SKM-1 treated with dmso at 0.1 percent for 144 hours (cell line): ENCODE measurements at regions not wholly inside any gene's neighbourhood (a gene's known extent, or its start where the extent isn't known, plus 50 kb on each side); places are given as distances from the start of the nearest gene placed in this dataset.

Experiments used
- DNase-seq: peaks from one replicate; lab custom pipeline; 2025; ENCODE audit not compliant: unreplicated experiment; lab: John Stamatoyannopoulos, UW

DNA sequence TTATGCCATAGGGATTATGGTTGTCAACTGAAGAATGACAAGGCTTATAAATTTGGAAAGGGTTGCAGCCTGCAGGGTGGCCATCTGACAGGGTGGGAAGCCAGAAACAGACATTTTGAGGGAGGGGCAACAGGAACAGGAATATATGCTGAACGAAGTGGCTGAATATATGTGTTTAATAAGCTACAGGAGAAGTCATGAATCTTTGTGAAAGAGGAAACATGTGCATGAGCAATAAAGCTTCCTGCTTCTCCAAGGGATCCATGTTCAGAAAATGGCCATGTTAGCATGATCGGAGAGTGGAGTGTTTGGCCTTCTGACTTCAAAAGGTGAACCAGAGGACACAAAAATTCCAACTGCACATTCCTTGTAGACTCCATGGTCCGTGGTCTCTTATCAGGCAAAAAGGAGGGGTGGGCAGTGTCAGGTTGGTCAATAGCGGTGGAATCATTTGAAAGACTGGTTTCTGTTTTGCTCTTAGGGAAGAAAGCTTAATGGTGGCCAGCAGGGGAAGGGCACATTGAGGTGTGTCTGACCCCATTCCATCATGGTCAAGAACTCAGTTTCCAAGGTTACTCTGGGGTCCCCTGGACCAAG, 144.1 kb downstream of the SOCS6 start:
- no peak for DNase-seq

DNA sequence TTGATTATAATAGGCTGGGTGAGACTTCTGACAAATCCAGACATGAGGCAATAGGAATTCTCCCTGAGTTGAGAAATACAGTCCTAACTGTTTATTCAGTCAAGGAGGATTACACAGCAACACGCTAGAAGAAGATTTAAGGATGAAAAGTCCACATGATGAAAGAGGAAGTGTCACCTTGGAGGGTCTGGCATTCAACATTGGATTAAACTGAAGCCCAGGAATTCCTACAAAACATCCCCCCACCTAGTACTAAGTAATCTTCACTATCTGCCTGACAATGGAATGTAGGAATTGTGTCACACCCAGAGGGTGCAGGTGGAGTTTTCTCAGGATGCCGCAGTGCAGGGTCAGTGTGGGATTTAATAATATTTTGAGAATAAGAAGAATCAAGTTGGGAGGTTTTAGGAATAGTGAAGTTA, 142.4 kb downstream of the SOCS6 start:
- no peak for DNase-seq

GRCh38 chr18:70430501-70431173, 141.8 kb downstream of the SOCS6 start:
- no peak for DNase-seq

GRCh38 chr18:70429847-70430500, 141.1 kb downstream of the SOCS6 start:
- DNase-seq: peak; percentile 51

- DNase-seq: no peak
These were observed 139.6 kb downstream of the SOCS6 start for GRCh38 chr18:70428439-70428838.

DNA sequence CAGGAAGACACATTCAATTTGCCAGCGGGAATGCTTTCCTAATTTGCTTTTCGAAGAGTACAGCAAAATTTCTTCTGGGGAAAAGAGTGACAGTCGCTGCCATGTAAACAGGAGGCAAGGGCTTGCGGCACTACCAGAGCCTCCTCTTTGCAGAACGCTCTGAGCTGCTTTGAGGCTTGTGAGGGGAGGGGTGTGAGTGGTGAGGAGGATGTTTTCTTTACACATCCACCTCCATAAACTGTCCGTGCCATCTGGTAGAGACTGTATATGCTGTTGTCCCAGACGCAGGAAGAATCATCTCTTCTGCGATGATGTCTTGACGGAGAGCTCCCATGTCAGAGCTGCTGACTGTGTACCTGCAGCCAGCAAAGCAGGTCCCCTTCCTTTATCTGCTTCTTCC, 138.0 kb downstream of the SOCS6 start:
- DNase-seq: no peak

DNA sequence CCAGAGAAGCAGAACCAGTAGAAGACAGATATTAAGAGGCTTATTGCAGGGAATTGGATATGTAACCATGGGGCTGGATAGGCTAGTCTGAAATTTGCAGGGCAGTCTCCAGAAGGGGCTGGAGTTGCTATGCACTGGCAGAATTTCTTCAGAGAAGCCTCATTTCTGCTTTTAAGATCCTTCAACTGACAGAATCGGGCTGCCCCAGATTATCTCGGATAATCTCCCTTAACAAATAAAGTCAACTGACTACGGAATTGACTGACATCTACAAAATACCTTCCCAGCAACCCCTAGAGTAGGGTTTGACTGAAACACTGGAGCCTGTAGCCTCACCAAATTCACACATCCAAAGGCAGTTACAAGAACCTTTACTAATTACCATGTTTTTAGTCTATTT, 136.4 kb downstream of the SOCS6 start:
- no peak for DNase-seq

GRCh38 chr18:70423988-70424387, 135.1 kb downstream of the SOCS6 start:
- no peak for DNase-seq

- no peak for DNase-seq
These were observed 134.3 kb downstream of the SOCS6 start for GRCh38 chr18:70423120-70423519.

DNA sequence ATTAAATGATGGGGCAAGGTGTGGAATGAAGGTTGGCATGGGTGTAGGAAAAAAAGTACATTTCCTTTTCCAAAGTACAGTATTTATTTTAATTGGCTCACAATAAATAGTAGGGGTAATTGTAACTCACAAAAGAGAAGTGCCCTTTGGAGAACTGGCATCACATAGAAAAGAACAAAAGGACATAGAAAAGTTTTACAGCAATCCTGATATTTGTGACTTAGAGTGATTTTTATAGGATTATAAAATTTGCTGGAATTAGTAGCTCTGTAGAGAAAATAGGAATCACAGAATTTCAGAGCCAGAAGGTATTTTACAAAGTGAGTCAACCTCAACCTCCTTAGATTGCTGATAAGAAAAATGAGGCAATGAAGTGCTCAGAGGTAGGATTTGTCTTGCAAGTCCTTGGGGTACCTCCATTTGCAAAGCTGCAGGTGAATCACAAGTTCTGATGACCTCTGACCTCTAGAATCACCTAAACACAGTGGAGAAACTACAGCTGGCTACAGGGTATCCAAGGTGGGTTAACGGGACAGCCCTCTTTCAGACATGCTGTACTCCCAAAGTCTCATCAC, 133.6 kb downstream of the SOCS6 start:
- no peak for DNase-seq

- peak; percentile 93 for DNase-seq
These were observed 132.9 kb downstream of the SOCS6 start for GRCh38 chr18:70421471-70422390.

GRCh38 chr18:70420146-70420898, 131.5 kb downstream of the SOCS6 start:
- peak; percentile 51 for DNase-seq

- DNase-seq: no peak
These were observed 130.7 kb downstream of the SOCS6 start for GRCh38 chr18:70419526-70419925.

GRCh38 chr18:70418546-70419311, 129.9 kb downstream of the SOCS6 start:
- DNase-seq: no peak

DNA sequence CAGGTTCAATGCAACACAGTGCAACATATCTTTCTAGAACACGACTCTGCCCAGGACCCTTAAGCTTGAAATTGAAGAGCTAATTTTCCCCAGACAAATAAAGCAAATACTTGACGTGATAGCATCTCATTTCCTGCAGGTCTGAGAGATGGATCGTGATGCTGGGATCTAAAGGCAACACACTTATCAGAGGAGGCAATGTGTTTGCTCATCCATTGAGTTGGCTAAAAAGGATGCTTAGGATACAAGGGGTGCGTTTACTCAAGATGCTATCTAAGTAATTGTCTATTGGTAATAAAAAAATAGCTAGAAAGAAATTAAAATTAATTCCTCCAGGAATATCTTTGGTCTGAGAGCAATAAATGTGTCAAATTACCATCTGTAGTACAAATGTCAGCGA, 129.0 kb downstream of the SOCS6 start:
- no peak for DNase-seq

DNA sequence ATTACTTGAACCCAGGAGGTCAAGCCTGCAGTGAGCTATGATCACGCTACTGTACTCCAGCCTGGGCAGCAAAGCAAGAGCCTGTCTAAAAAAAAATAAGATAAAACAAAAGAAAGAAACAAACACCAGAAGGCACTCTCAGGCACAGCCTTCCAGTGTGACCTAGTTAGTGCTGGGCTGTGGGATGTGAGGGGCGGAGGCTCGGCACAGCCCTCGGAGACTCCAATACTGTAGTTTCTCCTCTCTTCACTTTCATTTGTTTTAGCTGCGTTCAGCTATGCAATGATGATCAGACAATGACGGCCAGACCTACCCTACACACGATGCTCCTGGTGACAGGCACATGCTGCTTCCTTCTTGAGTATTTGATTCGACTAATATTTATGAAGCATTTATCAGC, 127.7 kb downstream of the SOCS6 start:
- DNase-seq: no peak

DNA sequence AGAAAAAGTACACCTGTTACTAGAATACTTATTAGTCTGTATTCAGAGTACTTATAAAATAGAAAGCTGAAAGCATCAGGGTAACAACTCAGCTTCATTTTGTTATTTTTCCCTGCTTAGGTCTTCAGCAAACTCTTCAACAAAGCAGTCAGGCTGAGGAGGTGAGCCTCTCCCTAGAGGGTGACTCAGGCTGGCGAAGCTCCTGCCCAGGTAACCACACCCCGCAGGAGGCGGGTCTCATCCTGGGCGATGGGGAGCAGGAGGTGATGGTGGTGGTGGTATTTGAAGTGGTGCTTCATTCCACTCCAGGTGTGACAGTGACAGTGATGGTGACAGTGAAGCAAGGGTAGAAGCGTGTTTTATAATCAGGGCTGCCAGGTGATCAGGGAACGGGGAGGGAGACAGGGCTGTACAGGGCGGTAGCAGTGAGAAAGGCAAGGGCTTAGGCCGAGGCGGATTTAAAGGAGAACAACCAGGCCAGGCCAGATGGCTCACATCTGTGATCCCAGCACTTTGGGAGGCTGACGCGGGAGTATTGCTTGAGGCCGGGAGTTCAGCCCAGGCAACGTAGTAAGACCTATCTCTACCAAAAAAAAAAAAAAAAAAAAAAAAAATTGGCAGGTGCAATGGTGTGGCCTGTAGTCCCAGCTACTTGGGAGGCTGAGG, 127.1 kb downstream of the SOCS6 start:
- DNase-seq: no peak

DNA sequence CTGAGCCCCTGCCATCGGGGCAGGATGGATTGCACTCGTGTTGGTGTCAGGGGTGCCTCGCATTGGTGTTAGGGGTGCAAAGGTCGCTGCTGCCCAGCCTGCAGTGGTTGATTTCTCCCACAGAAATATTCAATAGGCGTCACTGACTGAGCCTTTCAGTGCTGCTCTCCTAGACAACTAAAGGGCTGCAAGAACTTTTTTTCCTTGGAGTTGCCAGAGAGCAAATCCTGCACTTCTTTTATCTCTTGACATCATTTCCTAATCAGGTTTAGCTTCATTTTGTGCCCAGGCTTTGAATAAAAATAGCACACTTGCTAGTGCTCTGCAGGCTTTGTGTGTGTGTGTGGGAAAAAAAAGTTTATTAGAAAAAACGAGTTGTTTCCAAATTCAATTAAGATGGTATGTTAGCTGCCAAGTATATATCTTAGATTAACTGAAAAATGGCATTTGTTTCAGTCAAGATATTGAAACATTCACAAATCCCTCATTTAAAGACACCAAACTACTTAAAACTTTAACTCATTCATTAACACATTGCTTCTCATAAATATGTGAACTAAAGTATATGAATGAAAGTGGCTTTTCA, 125.6 kb downstream of the SOCS6 start:
- DNase-seq: no peak

DNA sequence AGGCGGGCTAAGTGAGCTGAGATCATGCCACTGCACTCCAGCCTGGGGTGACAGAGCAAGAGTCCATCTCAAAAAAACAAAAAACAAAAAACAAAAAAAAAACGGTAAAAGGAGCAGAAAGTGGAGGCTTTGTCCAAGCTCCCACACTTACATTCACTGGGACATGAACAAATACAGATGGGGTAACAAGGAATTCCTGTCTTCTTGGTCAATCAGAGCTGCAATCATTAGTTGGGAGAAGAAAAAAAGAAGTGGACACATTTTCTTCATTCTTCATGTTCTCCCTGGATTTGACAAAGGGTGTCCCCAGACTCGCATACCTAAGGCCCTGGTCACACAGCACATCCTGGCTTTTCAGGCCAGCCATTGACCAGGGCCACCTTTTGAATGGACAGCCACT, 124.6 kb downstream of the SOCS6 start:
- no peak for DNase-seq
